Embryonic facial prominence (tissue), 1 donor: ENCODE measurements at regions not wholly inside any gene's neighbourhood (a gene's known extent, or its start where the extent isn't known, plus 50 kb on each side); places are given as distances from the start of the nearest gene placed in this dataset.

Source experiments
- DNase-seq: peaks from one replicate; pipeline ENCODE4 v3.0.0-alpha.2; 2016; ENCODE audit errors: extremely low spot score

GRCh38 chr13:90135558-90135957 is 1211.9 kb upstream of the MIR17HG start:
- DNase-seq: no peak

GRCh38 chr13:90142251-90142650 is 1205.2 kb upstream of the MIR17HG start:
- DNase-seq: no peak

- no peak for DNase-seq
Measured at GRCh38 chr13:90154311-90154960, 1193.1 kb upstream of the MIR17HG start.

GRCh38 chr13:90156390-90156789 is 1191.1 kb upstream of the MIR17HG start:
- DNase-seq: no peak

GRCh38 chr13:90168953-90169352 is 1178.5 kb upstream of the MIR17HG start:
- no peak for DNase-seq

- DNase-seq: no peak
Measured at GRCh38 chr13:90170208-90170607, 1177.3 kb upstream of the MIR17HG start.

- no peak for DNase-seq
Measured at GRCh38 chr13:90171649-90172048, 1175.8 kb upstream of the MIR17HG start.

- DNase-seq: no peak
Measured at GRCh38 chr13:90177512-90177911, 1170.0 kb upstream of the MIR17HG start.

GRCh38 chr13:90184355-90184754 is 1163.1 kb upstream of the MIR17HG start:
- DNase-seq: no peak

GRCh38 chr13:90185734-90186133 is 1161.8 kb upstream of the MIR17HG start:
- no peak for DNase-seq

- no peak for DNase-seq
Measured at GRCh38 chr13:90187478-90188350, 1159.8 kb upstream of the MIR17HG start.

GRCh38 chr13:90188351-90188636 is 1159.2 kb upstream of the MIR17HG start:
- no peak for DNase-seq

GRCh38 chr13:90197722-90198121 is 1149.8 kb upstream of the MIR17HG start:
- no peak for DNase-seq

GRCh38 chr13:90201202-90201601 is 1146.3 kb upstream of the MIR17HG start:
- no peak for DNase-seq

GRCh38 chr13:90201676-90202460 is 1145.6 kb upstream of the MIR17HG start:
- DNase-seq: no peak

GRCh38 chr13:90205081-90205480 is 1142.4 kb upstream of the MIR17HG start:
- no peak for DNase-seq

- DNase-seq: no peak
Measured at GRCh38 chr13:90205911-90206310, 1141.6 kb upstream of the MIR17HG start.

GRCh38 chr13:90217275-90217674 is 1130.2 kb upstream of the MIR17HG start:
- DNase-seq: no peak

- DNase-seq: no peak
Measured at GRCh38 chr13:90222758-90223157, 1124.7 kb upstream of the MIR17HG start.

- DNase-seq: no peak
Measured at GRCh38 chr13:90230311-90230710, 1117.2 kb upstream of the MIR17HG start.

GRCh38 chr13:90232291-90232690 is 1115.2 kb upstream of the MIR17HG start:
- no peak for DNase-seq

- no peak for DNase-seq
Measured at GRCh38 chr13:90233933-90234672, 1113.4 kb upstream of the MIR17HG start.
